ENCODE measurements at regions not wholly inside any gene's neighbourhood (a gene's known extent, or its start where the extent isn't known, plus 50 kb on each side); places are given as distances from the start of the nearest gene placed in this dataset.

GRCh38 chr5:104444656-104445055 is 882.1 kb upstream of the NUDT12 start:
- FAIRE-seq = no peak
- intact Hi-C loops (cut with DNase I) = no loop called here

GRCh38 chr5:104443706-104444105 is 881.1 kb upstream of the NUDT12 start:
- no peaks in the 10 kb centered on the region for H3K27me3 ChIP-seq (ENCODE audit: control insufficient read depth, insufficient read depth, low read length)
- FAIRE-seq (no peak), DNase-seq (peak in 1 of 5 donors; percentile 65)
- H3K4me1 ChIP-seq (ENCODE audit: control insufficient read depth in 2 of 3, insufficient read depth in 2 of 3, low read depth in 1 of 3, low read length in 3 of 3) = no peaks in the 10 kb centered on the region
- no peaks in the 10 kb centered on the region for H3K36me3 ChIP-seq (ENCODE audit: control insufficient read depth in 2 of 3, insufficient read depth in 3 of 3, low read length in 3 of 3)
- H3K9ac ChIP-seq (ENCODE audit: low read length in 3 of 3) = no peak overlapping the region
- intact Hi-C loops (cut with DNase I) = no loop called here
- H3K4me3 ChIP-seq (ENCODE audit: low read length in 3 of 3) = no peak overlapping the region
- no peak overlapping the region for H3K27ac ChIP-seq (ENCODE audit: low read depth in 2 of 2, low read length in 2 of 2)
- TF ChIP-seq CTCF (IDR thresholded peaks at IDR 0.05; ENCODE audit: borderline replicate concordance, extremely low read depth, insufficient read depth) = no peak
- H3K9me3 ChIP-seq (ENCODE audit: control insufficient read depth in 2 of 3, insufficient read depth in 1 of 3, low read length in 3 of 3) = no peaks in the 10 kb centered on the region

More at GRCh38 chr5:104444656-104445055, 882.1 kb upstream of the NUDT12 start:
- DNase-seq = no peak
- no peak overlapping the region for H3K9ac ChIP-seq (ENCODE audit: low read length in 3 of 3)
- H3K27me3 ChIP-seq (ENCODE audit: control insufficient read depth, insufficient read depth, low read length) = no peaks in the 10 kb centered on the region
- H3K36me3 ChIP-seq (ENCODE audit: control insufficient read depth in 2 of 3, insufficient read depth in 3 of 3, low read length in 3 of 3) = no peaks in the 10 kb centered on the region
- no peak for TF ChIP-seq CTCF (IDR thresholded peaks at IDR 0.05; ENCODE audit: borderline replicate concordance, extremely low read depth, insufficient read depth)
- H3K27ac ChIP-seq (ENCODE audit: low read depth in 2 of 2, low read length in 2 of 2) = no peak overlapping the region
- H3K4me1 ChIP-seq (ENCODE audit: control insufficient read depth in 2 of 3, insufficient read depth in 2 of 3, low read depth in 1 of 3, low read length in 3 of 3) = no peaks in the 10 kb centered on the region
- H3K4me3 ChIP-seq (ENCODE audit: low read length in 3 of 3) = no peak overlapping the region
- H3K9me3 ChIP-seq (ENCODE audit: control insufficient read depth in 2 of 3, insufficient read depth in 1 of 3, low read length in 3 of 3) = no peaks in the 10 kb centered on the region

GRCh38 chr5:104431981-104432380 is 869.4 kb upstream of the NUDT12 start:
- no peaks in the 10 kb centered on the region for H3K36me3 ChIP-seq (ENCODE audit: control insufficient read depth in 2 of 3, insufficient read depth in 3 of 3, low read length in 3 of 3)
- H3K9ac ChIP-seq (ENCODE audit: low read length in 3 of 3) = no peak overlapping the region
- no peak for TF ChIP-seq CTCF (IDR thresholded peaks at IDR 0.05; ENCODE audit: borderline replicate concordance, extremely low read depth, insufficient read depth)
- H3K27ac ChIP-seq (ENCODE audit: low read depth in 2 of 2, low read length in 2 of 2) = no peak overlapping the region
- DNase-seq (no peak), FAIRE-seq (no peak)
- H3K27me3 ChIP-seq (ENCODE audit: control insufficient read depth, insufficient read depth, low read length) = no peaks in the 10 kb centered on the region
- no peaks in the 10 kb centered on the region for H3K9me3 ChIP-seq (ENCODE audit: control insufficient read depth in 2 of 3, insufficient read depth in 1 of 3, low read length in 3 of 3)
- intact Hi-C loops (cut with DNase I) = no loop called here
- no peak overlapping the region for H3K4me3 ChIP-seq (ENCODE audit: low read length in 3 of 3)
- no peaks in the 10 kb centered on the region for H3K4me1 ChIP-seq (ENCODE audit: control insufficient read depth in 2 of 3, insufficient read depth in 2 of 3, low read depth in 1 of 3, low read length in 3 of 3)

DNA sequence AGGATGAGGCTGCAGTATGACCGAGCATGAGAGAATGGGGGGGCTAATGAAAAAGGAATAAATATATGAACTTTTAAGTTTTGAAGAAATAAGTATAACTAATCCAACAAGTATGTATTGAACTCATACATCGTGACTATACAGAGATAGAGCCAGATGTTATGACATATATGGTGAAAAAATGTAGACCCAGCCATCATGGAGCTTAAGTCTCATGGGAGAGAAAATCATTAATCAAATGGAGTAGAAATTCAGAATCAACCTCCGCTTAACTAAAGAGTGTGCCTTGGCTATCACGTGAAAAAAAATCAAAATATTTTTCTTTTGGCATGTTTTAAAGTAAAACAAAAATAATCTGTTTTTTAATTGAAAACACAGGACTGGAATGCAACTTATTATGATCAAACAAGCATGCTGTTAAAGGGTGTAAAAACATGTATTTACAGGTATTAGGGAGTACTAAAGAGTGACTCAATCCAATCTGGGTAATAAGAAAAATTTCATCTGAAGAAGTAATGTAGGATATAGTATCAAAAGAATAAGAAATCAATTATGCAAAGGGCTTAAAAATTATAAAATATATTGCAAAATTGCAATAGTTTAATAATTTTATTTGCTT is 868.5 kb upstream of the NUDT12 start:
- no peak overlapping the region for H3K27ac ChIP-seq (ENCODE audit: low read depth in 2 of 2, low read length in 2 of 2)
- no peaks in the 10 kb centered on the region for H3K36me3 ChIP-seq (ENCODE audit: control insufficient read depth in 2 of 3, insufficient read depth in 3 of 3, low read length in 3 of 3)
- no peaks in the 10 kb centered on the region for H3K4me1 ChIP-seq (ENCODE audit: control insufficient read depth in 2 of 3, insufficient read depth in 2 of 3, low read depth in 1 of 3, low read length in 3 of 3)
- TF ChIP-seq CTCF (IDR thresholded peaks at IDR 0.05; ENCODE audit: borderline replicate concordance, extremely low read depth, insufficient read depth) = no peak
- intact Hi-C loops (cut with DNase I) = no loop called here
- DNase-seq (no peak), FAIRE-seq (no peak)
- H3K9me3 ChIP-seq (ENCODE audit: control insufficient read depth in 2 of 3, insufficient read depth in 1 of 3, low read length in 3 of 3) = no peaks in the 10 kb centered on the region
- no peak overlapping the region for H3K4me3 ChIP-seq (ENCODE audit: low read length in 3 of 3)
- H3K9ac ChIP-seq (ENCODE audit: low read length in 3 of 3) = no peak overlapping the region
- no peaks in the 10 kb centered on the region for H3K27me3 ChIP-seq (ENCODE audit: control insufficient read depth, insufficient read depth, low read length)
